ENCODE measurements at regions not wholly inside any gene's neighbourhood (a gene's known extent, or its start where the extent isn't known, plus 50 kb on each side); places are given as distances from the start of the nearest gene placed in this dataset.

DNA sequence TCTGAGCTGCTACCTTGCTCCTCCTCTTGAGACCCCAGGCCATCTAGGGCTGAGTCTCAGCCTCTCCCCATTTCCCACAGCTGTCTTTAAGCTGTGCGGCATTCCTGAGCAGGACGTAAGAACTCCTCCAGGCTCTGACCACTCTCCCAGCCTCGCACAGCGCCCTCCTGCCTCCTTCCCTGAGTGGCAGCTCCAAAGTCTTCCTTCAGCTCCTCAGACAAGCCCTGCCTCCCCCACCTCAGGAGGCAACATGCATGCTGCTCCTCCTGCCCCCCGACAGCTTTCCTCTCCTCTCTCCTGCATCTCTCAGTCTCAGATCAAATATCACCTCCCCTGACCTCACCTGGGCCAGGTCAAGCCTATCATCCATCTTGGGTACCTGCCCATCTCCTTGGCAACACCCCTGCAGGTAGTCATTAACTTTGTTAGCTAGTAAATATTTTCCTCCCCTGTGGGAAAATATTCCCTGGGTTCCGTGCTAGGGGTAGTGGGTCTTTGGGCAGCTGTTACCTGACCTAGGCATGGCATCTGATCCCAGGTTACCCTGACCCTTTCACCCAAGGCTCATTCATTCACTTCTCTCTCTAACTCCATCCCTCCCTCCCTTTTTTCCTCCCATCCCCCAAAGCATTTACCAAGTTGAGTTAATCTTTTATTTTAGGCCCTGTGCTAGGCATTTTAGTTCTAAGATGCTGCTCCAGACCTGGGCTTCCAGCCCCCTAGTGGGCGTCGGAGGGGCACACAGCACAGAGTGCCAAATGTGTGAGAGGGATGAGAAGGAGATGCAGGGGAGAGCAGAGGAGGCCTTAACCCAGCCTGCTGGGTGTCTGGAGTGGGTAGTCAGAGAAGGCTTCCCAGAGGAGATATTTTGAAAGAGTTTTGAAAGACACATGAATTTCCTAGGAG, 419.9 kb downstream of the PTPRU start:
- no peak for DNase-seq

DNA sequence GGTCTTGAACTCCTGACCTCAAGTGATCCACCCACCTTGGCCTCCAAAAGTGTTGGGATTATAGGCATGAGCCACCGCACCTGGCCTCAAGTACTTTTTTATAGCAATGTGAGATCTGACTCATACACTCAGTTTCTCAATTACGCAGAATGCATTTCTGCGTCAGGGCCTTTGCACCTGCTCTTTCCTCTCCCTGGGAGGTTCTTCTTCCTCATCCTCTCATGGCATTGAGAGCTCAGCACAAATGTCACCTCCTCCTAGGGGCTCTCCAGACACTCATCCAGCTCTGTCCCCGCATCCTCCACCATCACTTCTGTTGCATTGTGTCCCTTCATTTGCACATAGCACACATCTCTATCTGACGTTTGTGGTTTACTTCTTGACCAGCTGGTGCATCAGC, 418.8 kb downstream of the PTPRU start:
- DNase-seq: no peak

DNA sequence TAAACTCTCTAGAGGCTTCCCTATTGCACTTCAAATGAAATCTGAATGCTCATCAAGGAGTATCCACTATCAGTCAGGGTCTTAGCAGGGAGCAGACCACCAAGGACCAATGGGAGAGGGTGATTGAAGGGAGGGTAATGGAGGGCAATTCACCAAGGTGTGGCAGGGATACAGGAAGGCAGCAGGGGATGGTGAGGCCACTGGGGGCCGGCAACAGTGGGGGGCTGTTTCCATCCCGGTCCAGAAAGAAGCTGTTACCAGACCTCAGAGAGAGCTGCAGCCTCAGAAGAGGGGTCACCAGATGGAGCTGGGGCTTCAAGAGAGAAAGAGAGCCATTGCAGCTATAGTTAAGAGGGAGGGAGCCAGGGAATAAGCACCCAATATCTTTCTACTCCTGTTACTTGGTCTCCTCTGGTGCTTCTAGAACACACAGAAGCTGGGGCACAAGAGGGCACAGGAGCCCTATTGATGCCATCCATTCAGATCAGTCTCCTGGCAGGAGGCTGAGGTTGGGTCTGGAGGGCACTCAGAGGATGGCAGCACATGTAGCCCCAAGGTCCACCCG, 417.6 kb downstream of the PTPRU start:
- DNase-seq: no peak

DNA sequence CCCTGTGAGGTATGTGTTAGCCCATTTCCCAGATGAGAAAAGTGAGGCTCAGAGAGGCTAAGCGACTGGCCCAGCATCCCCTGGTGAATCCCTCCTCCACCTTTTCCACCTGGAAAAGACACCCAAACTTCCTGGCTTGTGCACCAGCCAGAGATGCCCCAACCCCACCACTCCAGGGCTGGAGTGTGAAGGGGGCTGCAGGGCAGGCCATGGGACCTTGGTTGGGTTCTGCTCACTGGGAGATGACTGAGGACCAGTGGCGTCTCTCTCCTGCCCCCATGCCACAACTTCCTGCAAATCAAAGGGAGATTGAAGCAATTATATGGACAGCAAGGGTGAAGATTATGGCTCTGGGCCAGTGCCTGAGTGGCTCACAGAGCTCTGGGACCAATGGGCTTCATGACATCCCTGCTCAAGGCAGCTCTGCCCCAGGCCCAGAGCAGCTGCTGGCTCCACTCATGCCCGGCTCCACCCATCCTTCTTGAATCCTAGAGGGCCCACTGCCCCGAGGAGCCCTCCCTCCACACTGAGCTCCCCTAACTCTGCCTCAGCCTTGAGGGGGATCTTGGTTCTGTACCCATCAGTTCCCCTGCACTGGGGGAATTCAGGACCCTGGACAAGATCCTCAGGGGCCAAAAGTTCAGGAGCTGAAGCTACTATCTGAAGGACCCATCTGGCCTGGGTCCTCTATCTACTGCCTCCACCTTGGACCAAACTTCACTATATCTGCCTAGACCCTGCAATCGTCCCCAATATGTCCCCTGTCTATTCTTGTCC, 416.9 kb downstream of the PTPRU start:
- DNase-seq: no peak

DNA sequence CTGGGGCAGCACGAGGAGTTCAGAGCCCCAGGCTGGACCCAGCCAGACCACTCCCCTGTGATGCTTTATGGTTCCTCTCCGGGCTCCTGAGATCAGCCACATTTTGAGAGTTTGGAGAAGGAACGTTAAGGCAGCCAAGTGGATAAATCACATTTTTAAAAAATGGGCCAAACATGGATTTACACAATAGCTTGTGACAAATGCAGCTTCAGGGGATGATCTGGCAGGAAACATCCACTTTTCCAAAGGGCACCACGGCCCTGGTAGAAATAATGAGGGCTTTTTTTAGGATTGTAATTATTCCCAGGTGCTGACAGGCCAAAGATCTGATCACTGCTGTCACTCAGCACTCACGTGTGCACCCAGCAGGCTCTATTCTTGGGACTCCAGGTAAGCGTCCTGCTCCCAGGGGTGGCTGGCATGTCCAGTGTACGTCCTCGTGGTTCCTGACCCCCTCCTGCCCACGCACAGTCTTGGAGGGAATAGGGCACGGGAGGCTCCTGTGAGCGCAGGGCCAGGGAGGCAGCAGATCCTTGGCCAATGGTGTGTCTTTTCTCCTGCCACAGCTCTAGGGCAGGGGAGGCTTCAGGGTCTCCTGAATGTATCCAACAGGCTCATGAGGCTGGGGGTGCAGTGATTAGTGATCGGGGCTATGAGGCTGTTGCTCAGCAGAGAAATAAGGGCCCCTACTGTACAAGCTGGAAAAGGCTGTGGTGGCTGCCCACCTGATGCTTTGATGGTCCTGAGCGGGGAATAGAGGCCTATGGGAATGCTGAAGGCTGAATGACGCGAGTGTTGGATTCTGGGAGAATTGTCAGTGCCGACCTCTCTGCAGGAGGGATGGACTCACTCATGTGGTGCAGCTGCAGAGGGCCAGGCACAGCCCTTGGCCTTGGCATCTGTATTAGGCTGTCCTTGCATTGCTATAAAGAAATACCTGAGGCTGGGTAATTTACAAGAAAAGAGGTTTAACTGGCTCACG, 415.7 kb downstream of the PTPRU start:
- DNase-seq: no peak

DNA sequence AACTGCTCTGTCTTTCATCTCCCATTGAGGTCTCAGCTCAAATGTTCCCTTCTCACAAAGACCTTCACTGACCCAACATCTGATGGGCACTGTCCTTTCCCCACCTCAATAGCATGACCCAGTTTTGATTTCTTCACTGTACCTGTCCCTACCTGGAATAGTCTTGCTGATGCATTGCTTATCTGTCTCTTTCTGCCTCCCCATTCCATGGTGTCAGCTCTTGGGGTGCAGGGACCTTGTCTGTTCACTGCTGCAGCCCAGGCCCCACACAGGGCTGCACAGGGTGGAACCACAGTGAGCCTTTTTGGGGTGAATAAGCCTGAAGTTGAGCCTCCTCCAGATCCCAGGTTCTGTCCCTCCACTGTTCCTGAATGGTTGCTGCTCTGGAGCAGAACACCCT, 414.9 kb downstream of the PTPRU start:
- DNase-seq: no peak

DNA sequence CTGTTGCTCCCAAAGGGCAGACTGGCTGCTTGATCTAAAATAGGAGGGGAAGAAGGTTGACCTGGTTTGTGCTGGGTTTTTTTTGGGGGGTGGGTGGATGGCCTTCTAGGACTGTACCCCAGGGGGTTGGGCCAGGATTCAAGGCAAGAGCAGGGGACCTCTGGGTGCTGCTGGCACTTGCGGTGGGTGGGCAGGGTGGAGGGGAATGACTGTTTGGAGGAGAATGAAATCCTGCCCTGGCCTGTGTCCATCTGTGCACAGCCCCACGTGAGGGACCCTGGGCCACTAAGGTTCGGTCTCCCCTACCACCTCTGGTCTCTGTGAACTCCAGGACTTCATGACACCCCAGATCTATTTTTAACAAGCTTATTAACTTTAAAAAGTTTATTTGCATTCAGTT, 414.2 kb downstream of the PTPRU start:
- no peak for DNase-seq

DNA sequence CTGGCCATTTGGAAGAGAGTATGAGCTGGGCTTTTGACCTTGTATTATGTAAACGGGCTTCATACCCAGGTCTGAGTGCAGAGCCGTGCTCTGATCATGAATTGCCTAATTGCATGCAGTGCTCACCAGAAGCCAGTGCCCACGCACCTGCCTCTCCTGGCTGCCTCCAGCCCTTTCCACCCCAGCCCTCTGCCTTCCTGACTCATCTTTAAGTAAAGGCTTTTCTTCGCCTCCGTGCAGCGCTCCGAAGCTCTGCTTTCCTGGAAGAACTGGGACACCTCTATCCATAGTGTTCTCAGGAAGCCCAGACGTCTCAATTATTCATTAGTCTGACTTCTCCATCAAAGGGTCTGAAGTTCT, 413.7 kb downstream of the PTPRU start:
- peak; percentile 3 for DNase-seq

DNA sequence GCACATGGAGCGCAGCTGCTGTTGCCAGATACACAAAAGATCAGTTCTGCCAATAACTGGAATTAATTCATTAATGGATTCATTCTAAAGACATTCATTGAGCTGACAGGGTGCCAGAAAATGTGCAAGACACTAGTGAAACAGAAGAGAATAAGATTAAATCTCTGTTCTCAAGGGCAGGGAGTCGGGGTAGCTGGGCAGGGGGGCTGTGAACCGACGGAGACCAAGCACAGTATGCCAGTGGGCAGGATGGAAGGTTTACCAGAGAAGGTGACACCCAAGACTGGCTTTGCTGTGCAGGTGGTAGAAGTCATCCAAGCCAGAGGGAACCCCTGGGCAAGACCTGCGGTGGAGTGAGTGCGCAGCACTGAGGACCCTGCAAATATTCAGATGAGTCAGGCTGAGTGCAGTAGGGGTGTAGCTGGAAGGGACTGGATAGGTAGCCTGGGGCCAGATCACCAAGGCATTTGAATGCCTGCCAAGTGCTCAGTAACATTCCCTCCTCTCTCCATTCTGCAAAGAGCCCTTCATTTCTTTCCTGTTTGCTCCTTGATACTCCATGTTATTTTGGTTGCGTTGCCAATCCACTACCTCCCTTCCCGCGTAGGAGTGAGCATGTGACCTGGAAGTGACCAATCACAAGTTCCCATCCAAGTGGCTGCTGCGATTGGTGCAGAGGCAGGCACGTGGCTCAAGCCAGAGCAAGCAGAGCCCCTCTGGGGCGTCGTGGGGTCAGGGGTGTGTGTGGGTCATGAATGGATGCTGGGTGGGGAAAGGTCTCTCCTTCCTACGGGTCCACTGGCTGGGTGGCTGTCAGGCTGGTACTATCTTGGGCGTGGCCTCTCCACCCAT, 413.1 kb downstream of the PTPRU start:
- peak; percentile 61 for DNase-seq

DNA sequence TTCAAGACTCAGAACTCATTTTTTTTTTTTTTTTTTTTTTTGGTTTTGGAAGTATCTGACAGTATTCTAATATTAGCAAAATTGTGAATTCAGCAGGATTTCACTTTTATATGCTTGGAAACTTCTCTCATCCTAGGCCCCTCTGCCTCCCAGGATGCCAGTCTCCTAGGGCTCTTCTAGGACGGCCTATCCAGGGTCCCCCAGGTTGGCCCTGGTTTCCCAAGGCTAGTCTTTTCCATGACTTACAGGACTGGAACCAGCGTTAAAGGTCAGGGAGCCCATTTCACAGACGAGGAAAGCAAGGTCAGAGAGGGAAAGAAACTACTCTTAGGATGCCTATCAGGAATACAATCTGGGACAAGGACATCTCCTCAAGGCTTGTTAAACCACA, 412.5 kb downstream of the PTPRU start:
- DNase-seq: no peak

DNA sequence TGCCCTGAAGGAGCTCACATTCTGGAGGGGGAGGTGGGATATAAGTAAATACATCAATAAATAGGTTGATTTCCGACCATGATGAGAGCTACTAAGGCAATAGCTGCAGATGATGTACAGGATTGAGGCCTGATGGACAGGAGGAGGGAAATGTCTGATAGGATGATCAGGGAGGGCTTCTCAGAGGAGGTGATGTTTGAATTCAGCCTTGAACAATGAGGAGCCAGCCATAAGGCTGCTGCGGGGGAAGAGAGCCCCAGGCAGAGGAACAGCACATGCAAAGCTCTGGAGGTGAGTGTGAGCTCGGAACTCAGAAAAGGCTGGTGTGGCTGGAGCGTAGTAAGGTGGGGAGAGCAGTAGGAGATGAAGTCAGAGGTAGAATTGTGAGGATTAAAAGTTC, 411.7 kb downstream of the PTPRU start:
- DNase-seq: no peak

DNA sequence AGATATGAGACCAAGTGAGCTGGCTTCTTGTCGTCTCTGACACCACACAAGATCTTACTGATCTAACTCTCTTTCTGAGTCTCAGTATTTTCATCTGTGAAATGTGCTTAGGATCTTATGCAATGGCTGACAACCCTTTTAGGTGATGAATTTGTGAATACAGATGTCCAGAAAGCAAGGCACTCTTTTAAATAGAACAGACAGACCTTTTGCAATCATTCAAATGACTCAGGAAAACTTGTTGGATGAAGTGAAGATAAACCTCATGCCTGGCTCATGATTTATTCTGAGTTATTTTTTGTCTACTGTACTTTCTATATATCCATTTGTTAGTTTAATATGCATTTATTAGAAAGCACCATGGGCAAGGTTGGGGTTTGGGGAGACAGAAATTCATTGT, 411.3 kb downstream of the PTPRU start:
- DNase-seq: no peak

DNA sequence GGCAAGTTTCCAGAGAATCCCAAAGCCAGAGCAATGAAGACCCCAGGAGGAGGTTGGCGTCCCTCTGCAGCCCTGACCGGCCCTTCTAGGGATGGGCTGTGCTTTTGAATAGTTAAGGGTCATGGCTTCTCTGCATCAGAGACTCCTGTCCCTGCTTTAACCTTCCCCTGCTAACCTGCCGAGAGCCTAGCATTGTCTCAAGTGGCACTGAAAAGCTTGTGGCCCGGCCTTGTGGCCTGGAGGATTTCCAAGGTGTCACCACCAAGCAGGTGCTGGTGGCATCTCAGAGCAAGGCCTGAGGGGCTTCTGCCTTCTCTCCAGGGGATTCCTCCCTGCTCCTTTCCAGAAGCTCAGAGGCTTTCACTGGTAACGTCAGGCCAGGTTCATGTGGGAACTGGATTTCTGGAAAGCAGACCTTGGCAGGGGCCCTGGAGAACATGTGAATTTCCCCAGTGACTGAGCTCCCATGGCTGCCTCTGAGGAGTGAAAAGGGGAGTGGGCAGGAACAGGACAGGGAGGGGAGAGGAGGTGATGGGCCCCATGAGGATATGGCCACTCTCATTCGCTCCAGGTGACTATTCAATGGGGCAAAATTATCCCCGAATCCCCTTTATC, 409.9 kb downstream of the PTPRU start:
- no peak for DNase-seq

DNA sequence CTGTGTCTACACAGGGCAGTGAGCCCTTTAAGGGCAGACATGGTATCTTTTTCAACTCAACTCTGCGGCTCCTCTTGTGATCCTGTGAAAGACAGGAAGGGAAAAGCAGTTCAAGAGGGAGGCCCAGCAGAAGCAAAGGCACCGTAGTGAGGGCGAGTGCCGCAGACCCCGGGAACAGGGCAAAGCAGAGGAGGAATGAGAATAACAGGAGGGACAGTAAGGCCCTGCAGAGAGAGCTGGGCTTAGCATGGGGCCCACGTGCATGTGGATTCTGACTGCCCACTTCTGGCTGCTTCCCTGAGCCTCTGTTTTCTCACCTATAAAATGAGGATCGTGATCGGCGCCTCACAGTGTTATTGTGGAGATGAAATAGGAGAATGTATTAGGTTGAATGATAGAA, 409.3 kb downstream of the PTPRU start:
- DNase-seq: no peak

DNA sequence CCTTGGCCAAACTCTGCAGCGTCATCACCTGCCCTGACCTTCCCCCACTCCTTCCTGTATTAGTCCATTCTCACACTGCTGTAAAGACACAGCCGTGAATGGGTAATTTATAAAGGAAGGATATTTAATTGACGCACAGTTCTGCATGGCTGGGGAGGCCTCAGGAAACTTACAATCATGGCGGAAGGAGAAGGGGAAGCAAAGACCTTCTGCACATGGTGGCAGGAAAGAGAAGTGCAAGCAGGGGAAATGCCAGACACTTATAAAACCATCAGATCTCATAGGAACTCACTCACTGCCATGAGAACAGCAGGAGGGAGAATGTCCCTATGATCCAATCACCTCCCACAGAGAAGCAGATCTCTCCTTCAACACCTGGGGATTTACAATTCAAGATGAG, 408.5 kb downstream of the PTPRU start:
- no peak for DNase-seq

DNA sequence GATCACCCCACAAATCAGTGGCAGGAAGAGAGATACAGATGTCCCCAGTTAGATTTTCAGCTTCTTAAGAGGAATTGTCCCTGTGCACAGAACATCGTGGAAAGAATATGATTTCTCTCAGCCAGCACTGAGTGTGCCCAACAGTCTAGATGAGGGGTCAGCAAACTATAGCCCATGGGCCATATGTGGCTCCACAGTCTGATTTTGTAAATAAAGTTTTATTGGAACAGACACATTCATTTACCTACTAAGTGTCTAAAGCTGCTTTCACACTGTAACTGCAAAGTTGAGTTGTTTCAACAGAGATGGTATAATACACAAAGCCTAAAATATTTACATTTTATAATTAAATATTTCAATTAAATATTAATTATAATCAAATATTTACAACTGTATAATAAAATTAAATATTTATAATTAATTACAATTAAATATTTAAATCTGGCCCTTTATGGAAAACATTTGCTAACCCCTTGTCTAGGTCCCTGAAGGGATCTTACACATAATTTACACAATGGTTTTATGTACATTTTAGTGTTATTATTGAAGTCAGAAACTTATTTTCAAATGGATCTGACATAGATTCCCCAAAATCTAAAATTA, 407.6 kb downstream of the PTPRU start:
- no peak for DNase-seq

DNA sequence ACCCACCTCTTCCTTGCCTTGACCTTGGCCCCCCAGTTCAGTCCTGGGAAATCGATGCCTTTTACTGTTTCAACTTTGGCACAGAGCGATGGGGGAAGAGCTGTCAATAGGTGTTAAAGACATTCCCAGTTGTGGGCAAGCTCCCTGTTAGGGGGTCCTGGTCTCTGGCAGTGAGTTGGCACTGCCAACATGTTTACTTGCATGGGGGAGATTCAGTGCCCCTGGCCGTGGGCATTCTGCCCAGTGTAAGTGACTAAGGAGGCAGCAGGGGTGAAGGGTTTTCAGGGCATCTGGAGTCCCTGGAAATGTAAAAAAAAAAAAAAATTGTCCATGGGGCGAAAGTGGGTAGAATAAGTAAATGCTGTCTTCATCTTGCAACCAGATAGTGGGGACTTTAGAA, 407.0 kb downstream of the PTPRU start:
- DNase-seq: no peak

DNA sequence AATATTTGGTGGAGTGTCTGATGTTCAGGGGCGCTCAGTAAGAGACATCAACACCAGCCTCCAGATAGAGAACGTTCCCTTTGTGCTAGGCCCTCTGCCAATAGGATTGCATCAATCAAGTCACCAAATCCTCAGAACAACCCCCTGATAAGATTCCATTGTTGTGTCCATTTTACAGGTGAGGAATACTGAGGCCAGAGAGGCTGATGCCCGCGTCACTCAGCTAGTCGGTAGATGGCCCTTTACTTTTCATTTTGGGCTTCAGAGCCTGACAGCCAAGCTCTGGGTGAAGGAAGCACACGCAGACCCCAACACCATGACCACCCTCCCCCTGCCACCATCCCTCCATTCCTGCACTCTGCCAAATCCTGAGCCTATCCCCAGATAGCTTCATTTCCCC, 406.2 kb downstream of the PTPRU start:
- DNase-seq: no peak

DNA sequence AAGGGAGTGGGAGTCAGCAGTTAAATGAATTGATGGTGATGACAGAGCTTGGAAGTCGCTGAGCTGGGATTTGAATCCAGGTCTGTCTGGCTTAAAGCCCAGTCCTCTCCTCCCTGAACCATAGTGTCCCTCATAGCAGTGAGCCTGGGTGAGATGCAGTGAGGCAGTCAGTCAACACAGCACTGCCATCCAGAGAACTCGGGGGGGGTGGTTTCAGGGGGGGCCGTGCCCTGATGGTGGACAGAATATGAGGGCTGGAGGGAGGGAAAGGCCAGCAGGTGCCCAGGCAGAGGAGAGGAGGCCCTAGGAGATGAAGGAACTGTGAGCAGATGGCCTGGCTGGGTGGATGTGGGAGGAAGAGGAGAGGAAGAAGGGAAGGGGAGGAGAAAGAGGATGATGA, 405.6 kb downstream of the PTPRU start:
- no peak for DNase-seq

DNA sequence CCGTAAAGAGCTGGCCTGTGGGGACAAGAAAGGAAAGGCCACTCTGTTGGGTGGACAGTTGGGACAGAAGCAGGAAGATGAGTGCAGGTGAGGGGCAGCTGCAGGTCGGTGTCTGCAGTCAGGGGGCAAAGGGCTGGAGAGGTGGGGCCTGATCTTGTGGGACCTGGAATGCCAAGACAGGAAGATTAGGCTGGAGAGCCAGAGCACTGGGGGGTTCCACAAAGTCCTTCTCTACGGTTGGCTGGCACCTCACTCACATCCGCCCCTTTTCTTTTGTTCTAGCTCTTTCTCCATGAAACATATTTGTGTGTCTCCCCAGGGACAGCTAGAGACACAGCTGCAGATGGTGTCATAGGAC, 404.1 kb downstream of the PTPRU start:
- DNase-seq: no peak
